GM21723 (cell line): ENCODE measurements at regions not wholly inside any gene's neighbourhood (a gene's known extent, or its start where the extent isn't known, plus 50 kb on each side); places are given as distances from the start of the nearest gene placed in this dataset.

Source experiments
- ATAC-seq: cut with Tn5 transposase; IDR thresholded peaks from one replicate; pipeline ENCODE4 v1.9.1; 2021; ENCODE audit warnings: mild to moderate bottlenecking, moderate library complexity; ENCODE audit not compliant: unreplicated experiment

- no peak for ATAC-seq
Observed at GRCh38 chr3:35946121-35946853, 307.0 kb downstream of the ARPP21 start.

GRCh38 chr3:35946854-35947515, 307.7 kb downstream of the ARPP21 start:
- no peak for ATAC-seq

GRCh38 chr3:35950021-35950420, 310.7 kb downstream of the ARPP21 start:
- no peak for ATAC-seq

GRCh38 chr3:35954413-35954812, 315.1 kb downstream of the ARPP21 start:
- ATAC-seq: no peak

- no peak for ATAC-seq
Observed at GRCh38 chr3:35965908-35966307, 326.6 kb downstream of the ARPP21 start.

GRCh38 chr3:35966629-35967464, 327.5 kb downstream of the ARPP21 start:
- ATAC-seq: no peak

- ATAC-seq: no peak
Observed at GRCh38 chr3:35968043-35968622, 328.8 kb downstream of the ARPP21 start.

- no peak for ATAC-seq
Observed at GRCh38 chr3:35969406-35969805, 330.1 kb downstream of the ARPP21 start.

- no peak for ATAC-seq
Observed at GRCh38 chr3:35970793-35971192, 331.5 kb downstream of the ARPP21 start.

- ATAC-seq: no peak
Observed at GRCh38 chr3:35971686-35972085, 332.4 kb downstream of the ARPP21 start.

- ATAC-seq: no peak
Observed at GRCh38 chr3:35974872-35975271, 335.5 kb downstream of the ARPP21 start.

GRCh38 chr3:35986161-35986560, 346.8 kb downstream of the ARPP21 start:
- no peak for ATAC-seq

- no peak for ATAC-seq
Observed at GRCh38 chr3:35987386-35987785, 348.1 kb downstream of the ARPP21 start.

GRCh38 chr3:35992041-35992440, 352.7 kb downstream of the ARPP21 start:
- ATAC-seq: no peak

GRCh38 chr3:36011791-36012190, 368.5 kb upstream of the STAC start:
- no peak for ATAC-seq

- no peak for ATAC-seq
Observed at GRCh38 chr3:36013425-36013824, 366.9 kb upstream of the STAC start.

GRCh38 chr3:36025232-36025631, 355.1 kb upstream of the STAC start:
- ATAC-seq: no peak

GRCh38 chr3:36032180-36033047, 347.9 kb upstream of the STAC start:
- no peak for ATAC-seq

- ATAC-seq: no peak
Observed at GRCh38 chr3:36058404-36059030, 321.8 kb upstream of the STAC start.

- no peak for ATAC-seq
Observed at GRCh38 chr3:36060950-36061349, 319.4 kb upstream of the STAC start.
